ENCODE measurements at regions not wholly inside any gene's neighbourhood (a gene's known extent, or its start where the extent isn't known, plus 50 kb on each side); places are given as distances from the start of the nearest gene placed in this dataset.
"Not testable (repeated sequence)": the region's sequence is repeated elsewhere in the genome, so short reads cannot be mapped to it uniquely, and the experiment has no call there.

DNA sequence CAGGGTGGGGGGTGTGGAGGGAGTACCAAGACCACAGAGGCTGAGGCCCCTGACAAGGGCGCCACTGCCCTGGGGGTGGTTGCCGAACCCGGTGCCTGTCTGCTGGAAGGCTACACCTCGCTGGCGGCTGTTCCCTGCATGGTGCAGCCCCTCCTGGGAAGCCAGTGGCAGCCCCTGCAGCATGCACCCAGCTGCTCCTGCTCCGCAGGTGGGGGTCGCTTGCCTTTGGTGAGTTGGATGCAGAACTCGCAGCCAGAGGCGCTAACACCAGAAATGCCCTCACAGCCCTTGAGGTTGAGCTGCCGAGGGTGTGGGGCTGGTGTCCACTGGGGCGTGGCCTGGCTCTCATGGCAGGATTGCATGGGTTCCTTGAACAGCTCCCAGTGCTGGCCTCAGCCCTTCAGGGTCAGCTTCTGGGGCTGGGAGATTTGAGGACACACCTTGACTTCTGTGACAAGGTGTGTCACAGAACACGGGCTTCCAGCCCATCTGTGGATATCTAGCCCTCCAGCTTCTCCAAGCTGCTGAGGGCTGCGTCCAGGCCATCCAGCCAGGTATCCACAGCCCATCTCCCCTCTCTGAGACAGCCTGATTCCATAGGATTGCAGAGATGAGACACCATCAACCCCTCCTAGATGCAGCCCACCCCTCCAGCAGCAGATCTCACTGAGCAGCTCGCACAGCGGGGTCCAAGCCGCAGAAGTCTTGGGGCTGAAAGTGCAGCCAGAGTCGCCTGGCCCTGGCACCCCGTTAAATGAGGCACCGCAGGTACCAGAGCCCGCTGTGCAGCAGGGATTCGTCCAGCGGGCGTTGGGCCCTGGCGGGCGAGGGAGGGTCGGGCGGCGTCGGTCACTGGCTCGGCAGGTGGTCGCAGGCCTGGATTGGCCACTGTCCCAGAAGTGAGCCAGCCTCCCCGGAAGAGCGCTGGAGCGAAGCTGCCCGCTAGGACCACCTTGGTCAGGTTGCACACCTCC, 586.3 kb downstream of the KCNJ18 start:
- TF ChIP-seq, protein P1, sequence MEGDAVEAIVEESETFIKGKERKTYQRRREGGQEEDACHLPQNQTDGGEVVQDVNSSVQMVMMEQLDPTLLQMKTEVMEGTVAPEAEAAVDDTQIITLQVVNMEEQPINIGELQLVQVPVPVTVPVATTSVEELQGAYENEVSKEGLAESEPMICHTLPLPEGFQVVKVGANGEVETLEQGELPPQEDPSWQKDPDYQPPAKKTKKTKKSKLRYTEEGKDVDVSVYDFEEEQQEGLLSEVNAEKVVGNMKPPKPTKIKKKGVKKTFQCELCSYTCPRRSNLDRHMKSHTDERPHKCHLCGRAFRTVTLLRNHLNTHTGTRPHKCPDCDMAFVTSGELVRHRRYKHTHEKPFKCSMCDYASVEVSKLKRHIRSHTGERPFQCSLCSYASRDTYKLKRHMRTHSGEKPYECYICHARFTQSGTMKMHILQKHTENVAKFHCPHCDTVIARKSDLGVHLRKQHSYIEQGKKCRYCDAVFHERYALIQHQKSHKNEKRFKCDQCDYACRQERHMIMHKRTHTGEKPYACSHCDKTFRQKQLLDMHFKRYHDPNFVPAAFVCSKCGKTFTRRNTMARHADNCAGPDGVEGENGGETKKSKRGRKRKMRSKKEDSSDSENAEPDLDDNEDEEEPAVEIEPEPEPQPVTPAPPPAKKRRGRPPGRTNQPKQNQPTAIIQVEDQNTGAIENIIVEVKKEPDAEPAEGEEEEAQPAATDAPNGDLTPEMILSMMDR (IDR thresholded peaks at IDR 0.05; ENCODE audit: low read depth, low read length): no peak
- no peak for DNase-seq
- Histone ChIP-seq H3K4me3 (ENCODE audit: low read depth, low read length) (no peak overlapping the region), H3K27me3 (no peaks in the 10 kb centered on the region), H3K36me3 (no peaks in the 10 kb centered on the region), H3K9me3 (no peaks in the 10 kb centered on the region), H3K4me1 (no peaks in the 10 kb centered on the region)

DNA sequence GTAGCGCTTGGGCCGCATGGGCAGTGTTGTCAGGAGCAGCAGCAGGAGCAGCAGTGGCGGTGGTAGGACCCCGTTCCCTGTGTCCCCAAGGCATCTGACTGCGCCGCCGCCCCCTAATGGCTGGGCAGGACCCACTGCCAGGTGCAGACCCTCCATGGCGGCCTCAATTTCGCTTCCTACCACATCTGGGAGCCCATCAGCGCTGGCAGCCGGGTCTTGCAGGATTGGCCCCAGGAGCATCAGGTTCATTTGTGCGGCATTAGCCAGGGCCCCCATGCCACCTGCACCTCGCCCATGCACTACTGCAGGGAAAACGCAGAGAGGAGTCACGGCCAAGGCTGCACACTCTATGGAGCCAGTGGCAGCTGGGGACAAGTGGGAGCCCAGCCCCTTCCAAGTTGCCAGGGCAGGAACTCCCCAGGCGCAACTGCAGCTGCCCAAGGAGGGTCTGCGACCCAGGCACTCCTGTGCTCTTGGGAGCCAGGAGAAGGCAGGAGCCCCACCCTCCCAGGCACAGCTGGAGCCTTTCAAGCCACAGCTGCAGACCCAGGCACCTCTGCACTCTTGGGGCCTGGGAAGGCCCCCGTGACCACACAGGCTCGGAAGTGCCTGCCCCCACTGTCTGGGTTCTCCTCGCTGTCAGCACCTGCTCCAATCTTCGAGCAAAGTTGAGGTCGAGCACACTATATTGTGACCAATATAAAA, 594.2 kb downstream of the KCNJ18 start:
- Histone ChIP-seq H3K4me1 (no peaks in the 10 kb centered on the region), H3K9me3 (no peaks in the 10 kb centered on the region), H3K4me3 (ENCODE audit: low read depth, low read length) (no peak overlapping the region), H3K36me3 (no peaks in the 10 kb centered on the region), H3K27me3 (no peaks in the 10 kb centered on the region)
- DNase-seq: no peak
- TF ChIP-seq, protein P1 (IDR thresholded peaks at IDR 0.05; ENCODE audit: low read depth, low read length): no peak

DNA sequence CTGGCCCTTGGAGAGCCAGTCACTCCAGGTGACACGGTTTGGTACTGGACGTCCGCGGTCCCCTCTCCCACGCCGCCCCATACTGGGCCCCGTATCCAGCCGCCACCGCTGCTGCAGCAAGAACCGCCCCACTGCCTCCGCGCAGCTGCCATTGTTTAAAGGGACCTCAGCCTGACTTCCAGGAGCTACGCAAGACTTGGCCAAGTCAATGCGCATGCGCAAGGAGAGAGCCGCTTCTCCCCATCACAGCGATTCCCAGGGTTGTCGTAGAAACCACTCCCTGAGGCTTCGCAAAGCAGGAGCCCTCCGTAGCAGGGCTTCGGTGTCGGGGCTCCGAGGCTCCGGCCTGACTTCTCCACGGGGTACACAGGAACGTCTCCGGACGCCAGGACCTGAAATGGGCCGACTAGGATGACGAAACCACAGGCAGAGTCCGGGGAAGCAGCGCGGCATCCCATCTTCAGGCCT, 606.2 kb downstream of the KCNJ18 start:
- H3K36me3 ChIP-seq; DNase-seq; H3K27me3 ChIP-seq; H3K9me3 ChIP-seq; H3K4me1 ChIP-seq; H3K4me3 ChIP-seq (ENCODE audit: low read depth, low read length): not testable (repeated sequence)

DNA sequence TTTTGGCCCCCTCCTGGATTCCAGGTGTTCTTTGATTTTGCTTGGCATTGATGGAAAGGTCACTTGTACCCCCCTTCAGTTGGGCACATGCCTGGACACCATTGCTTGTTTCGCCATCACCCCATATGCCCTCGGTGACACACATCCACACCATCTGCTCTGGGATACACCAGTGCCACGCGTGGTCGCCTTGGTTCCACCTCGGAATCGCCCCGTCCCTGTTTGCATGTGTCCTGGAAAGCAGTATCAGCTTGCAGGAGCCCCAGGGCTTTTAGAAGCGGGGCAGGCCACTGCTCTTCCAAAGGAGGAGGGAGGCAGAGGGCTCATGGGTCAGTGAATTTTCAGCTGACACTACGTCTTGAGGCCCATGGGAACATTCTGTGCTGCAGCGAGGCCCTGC, 607.9 kb downstream of the KCNJ18 start:
- H3K4me1 ChIP-seq: no peaks in the 10 kb centered on the region
- H3K4me3 ChIP-seq (ENCODE audit: low read depth, low read length): no peak overlapping the region
- TF ChIP-seq, protein P1 (IDR thresholded peaks at IDR 0.05; ENCODE audit: low read depth, low read length): no peak
- no peaks in the 10 kb centered on the region for H3K36me3 ChIP-seq
- H3K9me3 ChIP-seq: no peaks in the 10 kb centered on the region
- no peaks in the 10 kb centered on the region for H3K27me3 ChIP-seq
- no peak for DNase-seq

DNA sequence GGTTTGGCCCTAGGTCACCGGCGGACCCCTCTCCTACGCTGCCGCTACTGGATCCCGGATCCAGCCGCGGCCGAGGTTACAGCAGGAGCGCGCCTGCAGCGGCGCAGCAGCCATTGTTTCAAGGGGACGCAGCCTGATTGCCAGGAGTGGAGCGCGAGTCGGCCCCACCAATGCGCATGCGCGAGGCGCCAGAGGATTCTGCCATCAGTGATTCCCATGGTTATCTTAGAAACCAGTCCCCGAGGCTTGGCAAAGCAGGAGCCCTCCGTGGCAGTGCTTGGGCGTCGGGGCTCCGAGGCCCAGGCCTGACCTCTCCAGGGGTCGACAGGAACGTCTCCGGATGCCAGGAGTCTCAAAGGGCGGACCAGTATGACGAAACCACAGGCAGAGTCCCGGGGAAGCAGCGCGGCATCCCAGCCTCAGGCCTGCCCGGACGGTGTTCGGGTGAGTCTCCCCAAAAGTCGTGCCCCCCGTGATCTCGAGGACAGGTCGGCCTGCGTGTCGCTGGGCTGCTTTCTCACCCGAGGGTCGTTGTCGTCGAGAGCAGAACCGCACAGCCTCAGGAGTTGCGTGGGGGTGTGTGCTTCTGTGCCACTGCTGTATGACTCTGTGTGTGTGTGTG, 608.5 kb downstream of the KCNJ18 start:
- TF ChIP-seq, protein P1 (IDR thresholded peaks at IDR 0.05; ENCODE audit: low read depth, low read length): no peak
- Histone ChIP-seq H3K27me3 (no peaks in the 10 kb centered on the region), H3K9me3 (no peaks in the 10 kb centered on the region)

DNA sequence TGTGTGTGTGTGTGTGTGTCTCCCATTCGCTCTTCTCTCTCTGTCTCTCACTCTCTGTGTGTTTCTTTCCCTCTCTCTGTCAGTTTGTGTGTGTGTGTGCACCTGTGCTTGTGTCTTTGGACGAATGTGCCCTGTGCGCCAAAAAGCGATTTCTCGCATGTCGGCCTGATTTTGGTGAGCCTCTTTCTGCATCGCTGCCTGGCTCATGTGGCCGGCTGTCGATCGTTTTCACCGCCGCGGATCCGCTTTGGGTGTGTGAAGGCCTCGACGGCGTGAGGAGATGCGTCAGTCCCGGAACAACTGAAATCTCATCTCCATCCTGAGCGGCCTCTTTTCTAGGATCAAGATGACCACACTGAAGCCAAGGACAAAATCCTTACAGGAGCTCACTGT, 609.0 kb downstream of the KCNJ18 start:
- TF ChIP-seq, protein P1 (IDR thresholded peaks at IDR 0.05; ENCODE audit: low read depth, low read length): no peak
- no peak for DNase-seq
- H3K9me3 ChIP-seq: no peaks in the 10 kb centered on the region
- H3K4me1 ChIP-seq: no peaks in the 10 kb centered on the region
- no peak overlapping the region for H3K4me3 ChIP-seq (ENCODE audit: low read depth, low read length)
- no peaks in the 10 kb centered on the region for H3K36me3 ChIP-seq
- H3K27me3 ChIP-seq: no peaks in the 10 kb centered on the region

More for the DNA sequence above, 608.5 kb downstream of the KCNJ18 start:
- Histone ChIP-seq H3K4me3 (ENCODE audit: low read depth, low read length) (no peak overlapping the region), H3K36me3 (no peaks in the 10 kb centered on the region), H3K4me1 (no peaks in the 10 kb centered on the region)
- no peak for DNase-seq

Data from BE2C (cell line).